ENCODE measurements at regions not wholly inside any gene's neighbourhood (a gene's known extent, or its start where the extent isn't known, plus 50 kb on each side); places are given as distances from the start of the nearest gene placed in this dataset.

- no peak for DNase-seq (ENCODE audit: low read depth)
These were observed 88.3 kb downstream of the CD24 start for GRCh38 chr6:106886081-106886843.

GRCh38 chr6:106885679-106886078 is 88.8 kb downstream of the CD24 start:
- no peak for DNase-seq (ENCODE audit: low read depth)
- H3K4me3 ChIP-seq (replicated peaks; ENCODE audit: low read depth, low read length): no peak overlapping the region
- TF ChIP-seq CTCF (IDR thresholded peaks at IDR 0.05; ENCODE audit: low read length, missing control alignments): no peak

More at GRCh38 chr6:106886081-106886843, 88.3 kb downstream of the CD24 start:
- no peak overlapping the region for H3K4me3 ChIP-seq (replicated peaks; ENCODE audit: low read depth, low read length)
- no peak for TF ChIP-seq CTCF (IDR thresholded peaks at IDR 0.05; ENCODE audit: low read length, missing control alignments)

- no peak for TF ChIP-seq CTCF (IDR thresholded peaks at IDR 0.05; ENCODE audit: low read length, missing control alignments)
- H3K4me3 ChIP-seq (replicated peaks; ENCODE audit: low read depth, low read length): no peak overlapping the region
- DNase-seq (ENCODE audit: low read depth): no peak
These were observed 90.0 kb downstream of the CD24 start for GRCh38 chr6:106884576-106884975.

GRCh38 chr6:106883808-106884262 is 90.7 kb downstream of the CD24 start:
- TF ChIP-seq CTCF (IDR thresholded peaks at IDR 0.05; ENCODE audit: low read length, missing control alignments): no peak
- DNase-seq (ENCODE audit: low read depth): no peak
- no peak overlapping the region for H3K4me3 ChIP-seq (replicated peaks; ENCODE audit: low read depth, low read length)

- no peak for DNase-seq (ENCODE audit: low read depth)
- TF ChIP-seq CTCF (IDR thresholded peaks at IDR 0.05; ENCODE audit: low read length, missing control alignments): no peak
- no peak overlapping the region for H3K4me3 ChIP-seq (replicated peaks; ENCODE audit: low read depth, low read length)
These were observed 91.7 kb downstream of the CD24 start for GRCh38 chr6:106882601-106883518.

- TF ChIP-seq CTCF (IDR thresholded peaks at IDR 0.05; ENCODE audit: low read length, missing control alignments): no peak
- DNase-seq (ENCODE audit: low read depth): no peak
- no peak overlapping the region for H3K4me3 ChIP-seq (replicated peaks; ENCODE audit: low read depth, low read length)
These were observed 92.4 kb downstream of the CD24 start for GRCh38 chr6:106882138-106882537.

All from fibroblast of pulmonary artery (primary cell).